HG03097 (cell line): ENCODE measurements at regions not wholly inside any gene's neighbourhood (a gene's known extent, or its start where the extent isn't known, plus 50 kb on each side); places are given as distances from the start of the nearest gene placed in this dataset.
"Not testable (repeated sequence)": the region's sequence is repeated elsewhere in the genome, so short reads cannot be mapped to it uniquely, and the experiment has no call there.

Source experiments
- ATAC-seq: cut with Tn5 transposase; IDR thresholded peaks from one replicate; pipeline ENCODE4 v1.9.1; 2021; ENCODE audit not compliant: unreplicated experiment, low FRiP score

GRCh38 chrX:138877746-138878145 lies 166.2 kb upstream of the FGF13 start:
- no peak for ATAC-seq

- no peak for ATAC-seq
Observed at GRCh38 chrX:138875472-138875871, 164.0 kb upstream of the FGF13 start.

- ATAC-seq: no peak
Observed at GRCh38 chrX:138874271-138874935, 162.9 kb upstream of the FGF13 start.

- ATAC-seq: not testable (repeated sequence)
Observed at GRCh38 chrX:138873640-138874039, 162.1 kb upstream of the FGF13 start.

GRCh38 chrX:138872537-138872936 lies 161.0 kb upstream of the FGF13 start:
- no peak for ATAC-seq

GRCh38 chrX:138871739-138872138 lies 160.2 kb upstream of the FGF13 start:
- no peak for ATAC-seq

- no peak for ATAC-seq
Observed at GRCh38 chrX:138866643-138867042, 155.1 kb upstream of the FGF13 start.

GRCh38 chrX:138865093-138865649 lies 153.7 kb upstream of the FGF13 start:
- no peak for ATAC-seq

GRCh38 chrX:138859421-138859820 lies 147.9 kb upstream of the FGF13 start:
- no peak for ATAC-seq

GRCh38 chrX:138858951-138859350 lies 147.4 kb upstream of the FGF13 start:
- no peak for ATAC-seq

- ATAC-seq: no peak
Observed at GRCh38 chrX:138858438-138858837, 146.9 kb upstream of the FGF13 start.

- ATAC-seq: no peak
Observed at GRCh38 chrX:138856881-138857604, 145.5 kb upstream of the FGF13 start.

- no peak for ATAC-seq
Observed at GRCh38 chrX:138853936-138854335, 142.4 kb upstream of the FGF13 start.

GRCh38 chrX:138849521-138849920 lies 138.0 kb upstream of the FGF13 start:
- ATAC-seq: no peak

- no peak for ATAC-seq
Observed at GRCh38 chrX:138847930-138848329, 136.4 kb upstream of the FGF13 start.

- no peak for ATAC-seq
Observed at GRCh38 chrX:138845786-138846185, 134.3 kb upstream of the FGF13 start.

GRCh38 chrX:138807400-138807799 lies 95.9 kb upstream of the FGF13 start:
- not testable (repeated sequence) for ATAC-seq

GRCh38 chrX:138794246-138794645 lies 82.7 kb upstream of the FGF13 start:
- no peak for ATAC-seq

GRCh38 chrX:138791551-138791950 lies 80.0 kb upstream of the FGF13 start:
- ATAC-seq: no peak

GRCh38 chrX:138788771-138789170 lies 77.3 kb upstream of the FGF13 start:
- no peak for ATAC-seq

- not testable (repeated sequence) for ATAC-seq
Observed at GRCh38 chrX:138778576-138778909, 67.0 kb upstream of the FGF13 start.
